Endodermal cell (in vitro differentiated cells): ENCODE measurements at regions not wholly inside any gene's neighbourhood (a gene's known extent, or its start where the extent isn't known, plus 50 kb on each side); places are given as distances from the start of the nearest gene placed in this dataset.

Experiments used
- DNase-seq: peaks from one replicate; pipeline ENCODE4 v3.0.0-alpha.2; 2017
- H3K27ac ChIP-seq: 2 replicates; pipeline ENCODE4 v1.5.1; 2013; ENCODE audit warnings: mild to moderate bottlenecking, low read depth, low read length, moderate library complexity
- H3K27me3 ChIP-seq: 2 replicates; pipeline ENCODE4 v1.6.1; 2013; ENCODE audit warnings: mild to moderate bottlenecking, low read length, moderate library complexity; ENCODE audit not compliant: insufficient read depth, control insufficient read depth, poor library complexity, severe bottlenecking
- H3K36me3 ChIP-seq: 2 replicates; pipeline ENCODE4 v1.7.0; 2013; ENCODE audit warnings: mild to moderate bottlenecking, low read length, moderate library complexity; ENCODE audit not compliant: control insufficient read depth, insufficient read depth
- H3K4me1 ChIP-seq: one replicate; pipeline ENCODE4 v1.7.0; 2013; ENCODE audit warnings: low read length; ENCODE audit not compliant: control insufficient read depth, insufficient read depth
- H3K4me3 ChIP-seq: 2 replicates; pipeline ENCODE4 v1.5.1; 2013; ENCODE audit warnings: mild to moderate bottlenecking, low read length, moderate library complexity
- H3K9ac ChIP-seq: 2 replicates; pipeline ENCODE4 v1.6.1; 2013; ENCODE audit warnings: mild to moderate bottlenecking, low read length, moderate library complexity; ENCODE audit not compliant: poor library complexity, severe bottlenecking; ENCODE audit errors: extremely low read depth
- H3K9me3 ChIP-seq: 2 replicates; pipeline ENCODE4 v1.6.1; 2013; ENCODE audit warnings: mild to moderate bottlenecking, low read length, moderate library complexity; ENCODE audit not compliant: control insufficient read depth
- H3K27ac Mint-ChIP-seq: 2 replicates; pipeline ENCODE4 v1.8.0; 2020; ENCODE audit warnings: mixed read lengths
- H3K27me3 Mint-ChIP-seq: 2 replicates; pipeline ENCODE4 v1.8.0; 2021; ENCODE audit warnings: mild to moderate bottlenecking, mixed read lengths; ENCODE audit not compliant: insufficient read depth
- H3K36me3 Mint-ChIP-seq: 2 replicates; pipeline ENCODE4 v1.8.0; 2020; ENCODE audit warnings: low read depth, mixed read lengths
- H3K4me1 Mint-ChIP-seq: 2 replicates; pipeline ENCODE4 v1.8.0; 2020; ENCODE audit warnings: mixed read lengths
- H3K4me3 Mint-ChIP-seq: 2 replicates; pipeline ENCODE4 v1.8.0; 2020; ENCODE audit warnings: mild to moderate bottlenecking, moderate library complexity, mixed read lengths
- H3K9me3 Mint-ChIP-seq: 2 replicates; pipeline ENCODE4 v1.8.0; 2020; ENCODE audit warnings: mild to moderate bottlenecking, mixed read lengths
- CTCF ChIP-seq: fragments of 200-600 bp; sonication (generic); conservative IDR thresholded peaks from 2 replicates; pipeline ENCODE4 v1.5.0; 2021; ENCODE audit warnings: antibody characterized with exemption, mild to moderate bottlenecking
- WGBS, 2 experiments: methylation state at CpG; one replicate each; pipeline versions ENCODE4 v1.1.5 to v1.1.7; 2013; ENCODE audit warnings: missing lambda C conversion rate in 2 of 2, mixed read lengths in 1 of 2; ENCODE audit not compliant: insufficient coverage in 1 of 2, insufficient read length in 1 of 2; 5-methylcytosine and 5-hydroxymethylcytosine counted together

- Mint-ChIP-seq H3K27me3 (peaks cover 11% of the 10 kb centered on the region), H3K36me3 (no peaks in the 10 kb centered on the region), H3K4me3 (no peak overlapping the region), H3K27ac (no peak overlapping the region), H3K4me1 (peaks cover 11% of the 10 kb centered on the region), H3K9me3 (no peaks in the 10 kb centered on the region)
- no peak overlapping the region for H3K4me3 ChIP-seq
- no peaks in the 10 kb centered on the region for H3K36me3 ChIP-seq
- H3K9ac ChIP-seq = no peak overlapping the region
- 89 to 93% methylated on average over 4 of the region's 4 CpGs for WGBS, 2 experiments
- no peaks in the 10 kb centered on the region for H3K27me3 ChIP-seq
- TF ChIP-seq CTCF = no peak
- no peaks in the 10 kb centered on the region for H3K9me3 ChIP-seq
- no peak overlapping the region for H3K27ac ChIP-seq
- H3K4me1 ChIP-seq = peaks cover 2% of the 10 kb centered on the region
- no peak for DNase-seq
Measured at GRCh38 chr2:65549631-65550030, 117.2 kb upstream of the SPRED2 start.

GRCh38 chr2:65549257-65549627 lies 116.8 kb upstream of the SPRED2 start:
- no peak overlapping the region for H3K9ac ChIP-seq
- peaks cover 11% of the 10 kb centered on the region for H3K4me1 Mint-ChIP-seq
- TF ChIP-seq CTCF = no peak
- H3K36me3 Mint-ChIP-seq = no peaks in the 10 kb centered on the region
- H3K27ac Mint-ChIP-seq = no peak overlapping the region
- no peak for DNase-seq
- no peaks in the 10 kb centered on the region for H3K9me3 ChIP-seq
- H3K27me3 Mint-ChIP-seq = peaks cover 9% of the 10 kb centered on the region
- H3K4me3 Mint-ChIP-seq = no peak overlapping the region
- no peak overlapping the region for H3K4me3 ChIP-seq
- no peaks in the 10 kb centered on the region for H3K9me3 Mint-ChIP-seq
- no peaks in the 10 kb centered on the region for H3K36me3 ChIP-seq
- H3K27me3 ChIP-seq = no peaks in the 10 kb centered on the region
- no peak overlapping the region for H3K27ac ChIP-seq
- H3K4me1 ChIP-seq = peaks cover 2% of the 10 kb centered on the region
- 95% methylated on average over 3 of the region's 3 CpGs; no CpG with 5 or more reads in 1 of the 2 experiments for WGBS, 2 experiments

- H3K27me3 ChIP-seq = no peaks in the 10 kb centered on the region
- H3K9ac ChIP-seq = no peak overlapping the region
- no peaks in the 10 kb centered on the region for H3K9me3 Mint-ChIP-seq
- H3K27ac Mint-ChIP-seq = no peak overlapping the region
- H3K27me3 Mint-ChIP-seq = peaks cover 6% of the 10 kb centered on the region
- peaks cover 2% of the 10 kb centered on the region for H3K4me1 ChIP-seq
- no peak for DNase-seq
- H3K4me3 Mint-ChIP-seq = no peak overlapping the region
- no peaks in the 10 kb centered on the region for H3K36me3 Mint-ChIP-seq
- no peak for TF ChIP-seq CTCF
- no peaks in the 10 kb centered on the region for H3K36me3 ChIP-seq
- 83 to 88% methylated on average over 7 of the region's 7 CpGs for WGBS, 2 experiments
- H3K4me3 ChIP-seq = no peak overlapping the region
- H3K4me1 Mint-ChIP-seq = peaks cover 11% of the 10 kb centered on the region
- H3K27ac ChIP-seq = no peak overlapping the region
- no peaks in the 10 kb centered on the region for H3K9me3 ChIP-seq
Measured at GRCh38 chr2:65548576-65549256, 116.3 kb upstream of the SPRED2 start.
